ENCODE measurements at regions not wholly inside any gene's neighbourhood (a gene's known extent, or its start where the extent isn't known, plus 50 kb on each side); places are given as distances from the start of the nearest gene placed in this dataset.

DNA sequence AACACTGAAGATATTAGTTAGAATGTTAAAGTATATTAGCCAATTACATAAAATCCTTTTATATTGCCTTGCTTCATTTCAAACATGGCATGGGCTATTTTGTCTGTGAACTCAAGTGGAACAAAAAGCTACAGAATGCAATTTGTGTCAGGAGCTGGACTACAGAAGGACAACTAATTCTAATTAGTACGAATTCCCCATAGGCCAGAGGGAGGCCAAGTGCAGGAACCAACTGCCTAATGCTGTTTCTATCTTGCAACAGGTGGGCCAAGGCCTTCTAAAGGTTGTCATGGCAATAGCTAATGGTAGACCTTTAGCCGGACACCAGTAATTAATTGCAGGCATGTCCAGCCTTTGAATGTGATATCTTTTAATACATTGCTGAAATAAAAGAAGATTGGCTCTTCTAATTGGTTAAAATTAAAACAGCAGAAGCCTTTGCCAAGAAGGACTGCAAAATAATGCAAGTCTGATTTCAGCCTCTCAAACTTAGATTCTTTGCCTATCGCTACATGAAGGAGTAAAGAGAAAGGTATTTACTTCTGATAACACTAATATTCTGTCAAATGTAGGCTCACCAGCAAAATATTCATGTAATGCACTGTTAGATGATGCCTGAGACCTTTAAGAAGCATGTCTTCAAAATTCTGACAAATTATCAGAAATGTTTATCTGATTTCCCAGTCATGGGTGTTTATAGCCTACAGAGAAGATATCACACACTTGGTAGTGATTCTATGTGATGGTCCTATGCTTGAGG is 232.1 kb downstream of the LMO4 start:
- no peak overlapping the region for H3K4me3 Mint-ChIP-seq
- H3K4me1 Mint-ChIP-seq, result no peaks in the 10 kb centered on the region

DNA sequence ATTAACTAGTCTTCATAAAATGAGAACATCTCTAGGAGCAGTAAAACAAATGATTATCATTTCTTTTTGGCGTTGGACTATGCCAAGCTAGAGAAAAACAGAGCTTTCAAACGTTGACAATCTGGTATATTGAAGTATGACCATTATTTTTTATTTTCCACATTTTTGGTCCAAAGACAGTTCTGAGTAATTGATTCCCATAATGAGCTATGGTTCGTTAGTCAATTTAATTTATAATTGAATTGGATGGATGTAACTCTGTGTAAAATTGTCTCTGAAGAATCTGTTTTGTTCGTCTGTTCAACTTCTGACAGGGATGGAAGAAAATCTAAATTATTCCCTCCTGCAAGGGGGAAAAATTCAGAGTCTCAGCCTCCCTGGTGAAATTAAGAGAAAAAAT is 234.5 kb downstream of the LMO4 start:
- TF ChIP-seq, protein P1, sequence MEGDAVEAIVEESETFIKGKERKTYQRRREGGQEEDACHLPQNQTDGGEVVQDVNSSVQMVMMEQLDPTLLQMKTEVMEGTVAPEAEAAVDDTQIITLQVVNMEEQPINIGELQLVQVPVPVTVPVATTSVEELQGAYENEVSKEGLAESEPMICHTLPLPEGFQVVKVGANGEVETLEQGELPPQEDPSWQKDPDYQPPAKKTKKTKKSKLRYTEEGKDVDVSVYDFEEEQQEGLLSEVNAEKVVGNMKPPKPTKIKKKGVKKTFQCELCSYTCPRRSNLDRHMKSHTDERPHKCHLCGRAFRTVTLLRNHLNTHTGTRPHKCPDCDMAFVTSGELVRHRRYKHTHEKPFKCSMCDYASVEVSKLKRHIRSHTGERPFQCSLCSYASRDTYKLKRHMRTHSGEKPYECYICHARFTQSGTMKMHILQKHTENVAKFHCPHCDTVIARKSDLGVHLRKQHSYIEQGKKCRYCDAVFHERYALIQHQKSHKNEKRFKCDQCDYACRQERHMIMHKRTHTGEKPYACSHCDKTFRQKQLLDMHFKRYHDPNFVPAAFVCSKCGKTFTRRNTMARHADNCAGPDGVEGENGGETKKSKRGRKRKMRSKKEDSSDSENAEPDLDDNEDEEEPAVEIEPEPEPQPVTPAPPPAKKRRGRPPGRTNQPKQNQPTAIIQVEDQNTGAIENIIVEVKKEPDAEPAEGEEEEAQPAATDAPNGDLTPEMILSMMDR (conservative IDR thresholded peaks at IDR 0.05), result no peak
- Mint-ChIP-seq H3K4me1 (no peaks in the 10 kb centered on the region), H3K36me3 (ENCODE audit: low read depth) (no peaks in the 10 kb centered on the region), H3K4me3 (no peak overlapping the region), H3K27ac (ENCODE audit: unreplicated experiment) (no peak overlapping the region), H3K27me3 (ENCODE audit: low read depth) (no peaks in the 10 kb centered on the region), H3K9me3 (no peaks in the 10 kb centered on the region)
- no peak for DNase-seq (ENCODE audit: low read depth, low spot score)

More for the DNA sequence above, 232.1 kb downstream of the LMO4 start:
- Mint-ChIP-seq H3K36me3 (ENCODE audit: low read depth) (no peaks in the 10 kb centered on the region), H3K27me3 (ENCODE audit: low read depth) (no peaks in the 10 kb centered on the region), H3K9me3 (peaks cover 2% of the 10 kb centered on the region), H3K27ac (ENCODE audit: unreplicated experiment) (no peak overlapping the region)
- no peak for DNase-seq (ENCODE audit: low read depth, low spot score)
- TF ChIP-seq, protein P1 (conservative IDR thresholded peaks at IDR 0.05), result no peak

DNA sequence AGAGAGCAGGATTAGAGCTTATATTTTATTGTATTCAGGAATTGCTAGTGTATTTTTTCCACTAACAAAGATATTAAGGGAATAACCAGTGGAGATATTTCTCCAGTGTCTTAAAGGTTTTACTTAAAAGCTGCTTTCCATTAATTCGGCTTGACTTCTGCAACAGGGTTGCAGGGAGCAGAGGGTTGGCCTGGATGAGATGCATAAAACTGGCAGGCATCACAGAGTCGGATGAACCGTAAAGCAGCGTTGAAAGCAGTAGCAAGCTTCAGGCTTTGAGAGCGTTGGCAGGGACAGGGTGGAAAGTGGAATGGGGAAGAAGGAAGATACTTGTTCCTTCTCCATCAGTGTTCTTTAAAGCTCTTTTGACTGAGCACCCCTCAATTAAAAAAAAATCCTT is 237.2 kb downstream of the LMO4 start:
- H3K9me3 Mint-ChIP-seq, result peaks cover 3% of the 10 kb centered on the region
- H3K27ac Mint-ChIP-seq (ENCODE audit: unreplicated experiment), result no peak overlapping the region
- DNase-seq (ENCODE audit: low read depth, low spot score), result no peak
- TF ChIP-seq, protein P1 (conservative IDR thresholded peaks at IDR 0.05), result no peak
- no peaks in the 10 kb centered on the region for H3K4me1 Mint-ChIP-seq
- no peak overlapping the region for H3K4me3 Mint-ChIP-seq
- H3K36me3 Mint-ChIP-seq (ENCODE audit: low read depth), result no peaks in the 10 kb centered on the region
- no peaks in the 10 kb centered on the region for H3K27me3 Mint-ChIP-seq (ENCODE audit: low read depth)

DNA sequence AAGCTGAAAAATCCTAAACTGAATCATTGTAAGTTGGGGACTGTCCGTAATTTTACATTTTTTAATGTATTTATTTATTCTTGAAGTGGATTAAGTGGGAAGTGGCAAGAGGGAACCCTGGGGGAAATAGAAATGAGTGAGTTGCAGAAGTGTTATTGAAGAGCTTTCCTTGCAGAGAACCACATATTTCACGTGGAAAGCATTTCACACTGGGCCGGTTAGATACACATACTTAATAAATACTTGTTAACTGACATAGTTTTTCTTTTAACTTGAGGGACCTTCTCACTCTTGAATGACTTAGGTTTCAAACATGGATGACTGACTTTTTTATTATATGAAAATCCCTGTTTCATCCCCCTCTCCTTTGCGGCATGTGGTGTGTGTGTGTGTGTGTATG is 239.3 kb downstream of the LMO4 start:
- Mint-ChIP-seq H3K36me3 (ENCODE audit: low read depth) (no peaks in the 10 kb centered on the region), H3K27ac (ENCODE audit: unreplicated experiment) (no peak overlapping the region), H3K9me3 (peaks cover 4% of the 10 kb centered on the region), H3K4me3 (no peak overlapping the region), H3K27me3 (ENCODE audit: low read depth) (no peaks in the 10 kb centered on the region), H3K4me1 (no peaks in the 10 kb centered on the region)
- TF ChIP-seq, protein P1 (conservative IDR thresholded peaks at IDR 0.05), result no peak
- no peak for DNase-seq (ENCODE audit: low read depth, low spot score)

DNA sequence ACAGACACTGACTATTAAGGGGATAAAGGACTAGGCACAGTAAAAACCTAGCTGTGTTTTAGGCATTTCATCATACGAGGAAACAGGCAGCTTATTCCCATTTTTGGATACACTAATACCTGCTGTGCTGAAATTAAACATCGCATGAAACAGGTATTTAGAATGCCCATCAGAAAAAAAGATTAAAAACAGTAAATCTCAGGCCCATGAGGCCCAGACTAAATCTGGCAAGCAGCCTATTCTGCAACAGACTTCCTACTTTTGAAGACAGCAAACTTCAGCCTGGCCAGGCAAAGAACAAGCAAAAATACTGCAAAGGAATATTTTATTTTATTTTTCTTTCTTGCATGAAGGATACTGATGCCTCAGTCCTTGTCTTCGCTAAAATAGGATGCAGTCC is 240.2 kb downstream of the LMO4 start:
- no peak for DNase-seq (ENCODE audit: low read depth, low spot score)
- Mint-ChIP-seq H3K4me1 (no peaks in the 10 kb centered on the region), H3K4me3 (no peak overlapping the region), H3K27ac (ENCODE audit: unreplicated experiment) (no peak overlapping the region), H3K9me3 (peaks cover 4% of the 10 kb centered on the region), H3K36me3 (ENCODE audit: low read depth) (no peaks in the 10 kb centered on the region), H3K27me3 (ENCODE audit: low read depth) (no peaks in the 10 kb centered on the region)
- TF ChIP-seq, protein P1 (conservative IDR thresholded peaks at IDR 0.05), result no peak
